HEK293T (cell line): ENCODE measurements at regions not wholly inside any gene's neighbourhood (a gene's known extent, or its start where the extent isn't known, plus 50 kb on each side); places are given as distances from the start of the nearest gene placed in this dataset.

ENCODE experiments used
- ELF4 ChIP-seq: fragments of 450-650 bp; IDR thresholded peaks from 2 replicates; pipeline ENCODE4 v1.6.1; 2017; ENCODE audit warnings: antibody characterized with exemption
- SP1 ChIP-seq: fragments of 450-650 bp; IDR thresholded peaks from 2 replicates; pipeline ENCODE4 v1.6.1; 2017
- TARDBP ChIP-seq: fragments of 450-650 bp; IDR thresholded peaks from 2 replicates; pipeline ENCODE4 v1.6.1; 2016

DNA sequence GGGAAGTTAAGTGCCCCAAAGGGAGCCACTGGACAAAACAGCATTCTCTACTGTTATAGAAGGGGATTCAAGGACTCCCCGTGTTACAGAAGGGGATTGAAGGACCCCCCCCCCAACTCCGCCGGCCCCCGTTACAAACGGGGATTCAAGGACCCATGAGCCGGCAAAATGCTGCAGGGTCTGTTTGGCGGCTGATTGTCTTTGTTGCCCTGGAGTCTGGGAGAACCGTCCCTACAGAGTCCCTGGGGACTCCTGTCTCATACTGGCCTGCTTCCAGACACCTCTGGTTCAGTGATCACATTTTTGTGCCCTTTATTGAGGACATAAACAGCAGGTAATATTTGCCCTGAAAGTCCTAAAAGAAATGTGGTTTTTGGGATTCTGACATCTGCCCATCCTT, 96.4 kb downstream of the SYF2 start:
- TF ChIP-seq ELF4 (no peak), SP1 (no peak), TARDBP (no peak)
